GM19438 (cell line): ENCODE measurements at regions not wholly inside any gene's neighbourhood (a gene's known extent, or its start where the extent isn't known, plus 50 kb on each side); places are given as distances from the start of the nearest gene placed in this dataset.

Source experiments
- ATAC-seq: cut with Tn5 transposase; IDR thresholded peaks from one replicate; pipeline ENCODE4 v1.9.1; 2021; ENCODE audit warnings: low read depth; ENCODE audit not compliant: unreplicated experiment

- no peak for ATAC-seq
Observed at GRCh38 chr9:4435197-4435596, 55.1 kb upstream of the SLC1A1 start.

- ATAC-seq, result no peak
Observed at GRCh38 chr9:4433379-4433778, 56.9 kb upstream of the SLC1A1 start.

- no peak for ATAC-seq
Observed at GRCh38 chr9:4430432-4431261, 59.6 kb upstream of the SLC1A1 start.

GRCh38 chr9:4425319-4426045, 64.8 kb upstream of the SLC1A1 start:
- no peak for ATAC-seq

GRCh38 chr9:4424891-4425290, 65.4 kb upstream of the SLC1A1 start:
- ATAC-seq, result no peak

GRCh38 chr9:4424038-4424437, 66.2 kb upstream of the SLC1A1 start:
- ATAC-seq, result no peak

- no peak for ATAC-seq
Observed at GRCh38 chr9:4423207-4423610, 67.1 kb upstream of the SLC1A1 start.

- ATAC-seq, result peak; percentile 86
Observed at GRCh38 chr9:4422495-4422894, 67.8 kb upstream of the SLC1A1 start.

- ATAC-seq, result no peak
Observed at GRCh38 chr9:4421847-4422246, 68.4 kb upstream of the SLC1A1 start.

GRCh38 chr9:4420351-4420750, 69.9 kb upstream of the SLC1A1 start:
- ATAC-seq, result no peak

- ATAC-seq, result no peak
Observed at GRCh38 chr9:4417578-4418325, 72.5 kb upstream of the SLC1A1 start.

GRCh38 chr9:4416467-4416866, 73.8 kb upstream of the SLC1A1 start:
- no peak for ATAC-seq

GRCh38 chr9:4415281-4415680, 75.0 kb upstream of the SLC1A1 start:
- ATAC-seq, result no peak

GRCh38 chr9:4413856-4414255, 76.4 kb upstream of the SLC1A1 start:
- ATAC-seq, result no peak

GRCh38 chr9:4404156-4404555, 86.1 kb upstream of the SLC1A1 start:
- no peak for ATAC-seq

GRCh38 chr9:4402501-4402900, 87.8 kb upstream of the SLC1A1 start:
- ATAC-seq, result no peak

GRCh38 chr9:4400731-4401130, 89.5 kb upstream of the SLC1A1 start:
- ATAC-seq, result no peak

GRCh38 chr9:4397917-4398316, 92.4 kb upstream of the SLC1A1 start:
- no peak for ATAC-seq

- no peak for ATAC-seq
Observed at GRCh38 chr9:4393806-4394523, 94.1 kb upstream of the GLIS3 start.

- no peak for ATAC-seq
Observed at GRCh38 chr9:4389755-4390154, 89.9 kb upstream of the GLIS3 start.

GRCh38 chr9:4389003-4389402, 89.1 kb upstream of the GLIS3 start:
- ATAC-seq, result no peak
